A673 (cell line): ENCODE measurements at regions not wholly inside any gene's neighbourhood (a gene's known extent, or its start where the extent isn't known, plus 50 kb on each side); places are given as distances from the start of the nearest gene placed in this dataset.

Experiments used
- EZH2 ChIP-seq: fragments of 200-600 bp; sonication (generic); IDR thresholded peaks from 2 replicates; pipeline ENCODE4 v1.6.1; 2017; ENCODE audit warnings: borderline replicate concordance, low read depth, mild to moderate bottlenecking, mixed read lengths, antibody characterized with exemption, low read length; ENCODE audit not compliant: poor library complexity, severe bottlenecking
- TF ChIP-seq, protein P1 (sequence below): fragments of 300-800, 200-600 bp; sonication (generic); conservative IDR thresholded peaks from 2 replicates; pipeline ENCODE4 v1.5.1; 2017; ENCODE audit warnings: low read depth, mild to moderate bottlenecking, antibody characterized with exemption, low read length, moderate library complexity, mixed read lengths

GRCh38 chr2:150182566-150183235 is 304.8 kb downstream of the RND3 start:
- TF ChIP-seq, protein P1, sequence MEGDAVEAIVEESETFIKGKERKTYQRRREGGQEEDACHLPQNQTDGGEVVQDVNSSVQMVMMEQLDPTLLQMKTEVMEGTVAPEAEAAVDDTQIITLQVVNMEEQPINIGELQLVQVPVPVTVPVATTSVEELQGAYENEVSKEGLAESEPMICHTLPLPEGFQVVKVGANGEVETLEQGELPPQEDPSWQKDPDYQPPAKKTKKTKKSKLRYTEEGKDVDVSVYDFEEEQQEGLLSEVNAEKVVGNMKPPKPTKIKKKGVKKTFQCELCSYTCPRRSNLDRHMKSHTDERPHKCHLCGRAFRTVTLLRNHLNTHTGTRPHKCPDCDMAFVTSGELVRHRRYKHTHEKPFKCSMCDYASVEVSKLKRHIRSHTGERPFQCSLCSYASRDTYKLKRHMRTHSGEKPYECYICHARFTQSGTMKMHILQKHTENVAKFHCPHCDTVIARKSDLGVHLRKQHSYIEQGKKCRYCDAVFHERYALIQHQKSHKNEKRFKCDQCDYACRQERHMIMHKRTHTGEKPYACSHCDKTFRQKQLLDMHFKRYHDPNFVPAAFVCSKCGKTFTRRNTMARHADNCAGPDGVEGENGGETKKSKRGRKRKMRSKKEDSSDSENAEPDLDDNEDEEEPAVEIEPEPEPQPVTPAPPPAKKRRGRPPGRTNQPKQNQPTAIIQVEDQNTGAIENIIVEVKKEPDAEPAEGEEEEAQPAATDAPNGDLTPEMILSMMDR, result no peak
- no peak for TF ChIP-seq EZH2
